ENCODE measurements at regions not wholly inside any gene's neighbourhood (a gene's known extent, or its start where the extent isn't known, plus 50 kb on each side); places are given as distances from the start of the nearest gene placed in this dataset.

DNA sequence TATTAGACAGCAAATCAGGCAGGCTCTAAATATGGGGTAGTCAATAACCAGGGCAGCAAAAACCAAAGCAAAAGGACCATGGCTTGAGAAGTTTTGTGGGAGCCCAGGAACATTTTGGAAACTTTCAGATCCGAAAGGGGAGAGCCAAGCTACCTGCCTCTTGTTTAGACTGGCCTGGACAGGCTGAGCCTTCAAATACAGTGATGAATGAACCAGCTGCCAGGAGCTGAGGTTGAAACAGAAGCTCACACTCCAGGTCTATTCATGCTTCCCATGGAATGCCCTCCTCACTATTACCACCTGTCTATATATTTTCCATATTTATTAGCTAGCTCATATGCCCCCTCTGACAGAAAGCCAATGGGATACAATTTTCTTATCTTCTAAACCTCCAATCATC, 150.8 kb upstream of the SLC44A1 start:
- DNase-seq (no peak), ATAC-seq (no peak)
- H3K4me3 ChIP-seq, result no peak overlapping the region
- H3K4me1 ChIP-seq, result no peaks in the 10 kb centered on the region
- TF ChIP-seq, protein P1, sequence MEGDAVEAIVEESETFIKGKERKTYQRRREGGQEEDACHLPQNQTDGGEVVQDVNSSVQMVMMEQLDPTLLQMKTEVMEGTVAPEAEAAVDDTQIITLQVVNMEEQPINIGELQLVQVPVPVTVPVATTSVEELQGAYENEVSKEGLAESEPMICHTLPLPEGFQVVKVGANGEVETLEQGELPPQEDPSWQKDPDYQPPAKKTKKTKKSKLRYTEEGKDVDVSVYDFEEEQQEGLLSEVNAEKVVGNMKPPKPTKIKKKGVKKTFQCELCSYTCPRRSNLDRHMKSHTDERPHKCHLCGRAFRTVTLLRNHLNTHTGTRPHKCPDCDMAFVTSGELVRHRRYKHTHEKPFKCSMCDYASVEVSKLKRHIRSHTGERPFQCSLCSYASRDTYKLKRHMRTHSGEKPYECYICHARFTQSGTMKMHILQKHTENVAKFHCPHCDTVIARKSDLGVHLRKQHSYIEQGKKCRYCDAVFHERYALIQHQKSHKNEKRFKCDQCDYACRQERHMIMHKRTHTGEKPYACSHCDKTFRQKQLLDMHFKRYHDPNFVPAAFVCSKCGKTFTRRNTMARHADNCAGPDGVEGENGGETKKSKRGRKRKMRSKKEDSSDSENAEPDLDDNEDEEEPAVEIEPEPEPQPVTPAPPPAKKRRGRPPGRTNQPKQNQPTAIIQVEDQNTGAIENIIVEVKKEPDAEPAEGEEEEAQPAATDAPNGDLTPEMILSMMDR (IDR thresholded peaks at IDR 0.05), result no peak
- intact Hi-C loops (cut with DNase I), result no loop called here
- peaks cover 0 to 7% (median 0%) of the 10 kb centered on the region in 11 donors for H3K9me3 ChIP-seq
- H3K36me3 ChIP-seq, result no peaks in the 10 kb centered on the region
- H3K27ac ChIP-seq, result no peak overlapping the region
- 85 to 89% methylated on average over 1 of the region's 1 CpG for WGBS, 2 donors
- no peaks in the 10 kb centered on the region for H3K27me3 ChIP-seq

DNA sequence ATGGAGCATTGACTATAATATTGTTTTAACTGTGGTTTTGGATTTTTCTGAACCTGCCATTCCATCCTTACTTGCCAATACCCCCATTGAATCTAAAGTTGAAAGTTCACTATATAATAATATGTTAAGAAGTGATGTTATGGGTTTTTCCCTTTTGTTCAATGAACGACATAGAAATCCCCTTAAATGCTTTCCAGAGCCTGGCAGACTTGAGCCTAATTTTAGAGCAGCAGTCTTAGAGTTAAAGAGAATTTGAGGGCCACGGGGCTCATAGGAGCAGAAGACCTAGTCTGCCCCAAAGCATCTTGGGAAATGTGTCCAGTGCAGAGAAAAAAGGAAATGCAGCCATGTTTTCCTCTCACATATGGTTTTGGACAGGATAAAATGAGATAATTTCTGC, 146.1 kb upstream of the SLC44A1 start:
- no peak for DNase-seq
- no peaks in the 10 kb centered on the region for H3K36me3 ChIP-seq
- intact Hi-C loops (cut with DNase I), result no loop called here
- H3K27ac ChIP-seq, result no peak overlapping the region
- no peaks in the 10 kb centered on the region for H3K27me3 ChIP-seq
- H3K4me3 ChIP-seq, result no peak overlapping the region
- no peaks in the 10 kb centered on the region for H3K9me3 ChIP-seq
- 73 to 84% methylated on average over 2 of the region's 2 CpGs for WGBS, 2 donors
- TF ChIP-seq, protein P1 (IDR thresholded peaks at IDR 0.05), result no peak
- no peak for ATAC-seq
- H3K4me1 ChIP-seq, result no peaks in the 10 kb centered on the region

DNA sequence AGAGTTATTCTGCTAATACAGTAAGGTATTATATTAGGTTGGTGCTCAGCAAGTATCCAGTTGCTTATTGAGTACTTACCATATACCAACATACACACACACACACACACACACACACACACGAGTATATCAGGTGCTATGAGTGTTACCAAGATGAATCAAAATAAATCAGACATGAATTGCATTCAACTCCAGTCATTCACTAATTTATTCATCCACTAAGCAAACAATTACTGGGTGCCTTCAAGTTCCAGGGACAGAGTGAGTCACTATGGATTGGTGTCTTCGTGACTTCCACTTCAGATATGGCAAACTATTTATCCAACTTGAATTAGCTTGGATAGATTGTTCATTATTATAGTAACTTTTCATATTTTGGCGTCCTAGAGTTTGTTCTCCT, 140.7 kb upstream of the SLC44A1 start:
- no peak overlapping the region for H3K27ac ChIP-seq
- ATAC-seq (no peak), DNase-seq (no peak)
- 75 to 78% methylated on average over 3 of the region's 3 CpGs for WGBS, 2 donors
- no peak overlapping the region for H3K4me3 ChIP-seq
- TF ChIP-seq, protein P1 (IDR thresholded peaks at IDR 0.05), result no peak
- no peaks in the 10 kb centered on the region for H3K36me3 ChIP-seq
- intact Hi-C loops (cut with DNase I), result no loop called here
- H3K9me3 ChIP-seq, result peaks cover 0 to 5% (median 0%) of the 10 kb centered on the region in 11 donors
- no peaks in the 10 kb centered on the region for H3K4me1 ChIP-seq
- H3K27me3 ChIP-seq, result no peaks in the 10 kb centered on the region

DNA sequence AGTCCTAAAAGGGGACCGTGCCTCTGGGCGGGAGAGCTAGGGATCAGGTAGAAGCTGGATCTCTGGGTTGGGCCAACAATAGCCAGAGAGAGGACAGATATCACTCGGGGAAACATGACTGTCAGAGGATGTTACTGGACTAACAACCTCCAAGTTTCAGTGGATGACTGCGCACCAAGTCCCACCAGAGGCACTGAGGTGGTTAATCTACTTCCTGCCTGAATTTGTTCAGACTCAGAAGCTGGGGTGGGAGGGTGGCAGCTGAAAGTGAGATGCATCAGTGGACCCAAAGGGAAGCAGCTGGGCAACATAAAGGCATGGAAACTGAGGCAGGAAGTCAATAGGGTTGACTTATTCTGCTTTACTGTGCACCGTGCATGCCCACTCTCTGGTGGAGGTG, 130.1 kb upstream of the SLC44A1 start:
- Histone ChIP-seq H3K4me3 (no peak overlapping the region), H3K27me3 (no peaks in the 10 kb centered on the region), H3K27ac (peak overlapping the region in 1 of 10 donors; percentile 27), H3K4me1 (peaks cover 0 to 19% (median 0%) of the 10 kb centered on the region in 9 donors), H3K36me3 (no peaks in the 10 kb centered on the region), H3K9me3 (no peaks in the 10 kb centered on the region)
- ATAC-seq (no peak), DNase-seq (no peak)
- WGBS, 2 donors, result 90 to 92% methylated on average over 5 of the region's 5 CpGs
- TF ChIP-seq, protein P1 (IDR thresholded peaks at IDR 0.05), result no peak
- intact Hi-C loops (cut with DNase I), result no loop called here
